Spleen (tissue), 7 donors: ENCODE measurements at regions not wholly inside any gene's neighbourhood (a gene's known extent, or its start where the extent isn't known, plus 50 kb on each side); places are given as distances from the start of the nearest gene placed in this dataset.

Experiments used
- CTCF ChIP-seq, 11 experiments: fragments of 200-600 bp in 7 of 11; fragments of 450-650 bp in 4 of 11; sonication (generic) in 4 of 11; IDR thresholded peaks in 8 of 11; conservative IDR thresholded peaks in 3 of 11; 1 replicate in 7 of 11; 2 replicates in 4 of 11; pipeline versions ENCODE4 v1.4.0 to v1.8.0; 2016 to 2021; ENCODE audit warnings: antibody characterized with exemption in 11 of 11, inconsistent platforms in 4 of 11, mild to moderate bottlenecking in 1 of 11
- POLR2AphosphoS5 ChIP-seq, 3 donors: sonication (generic); formaldehyde crosslinking; IDR thresholded peaks; one replicate each; pipeline ENCODE4 v1.5.1; 2017; ENCODE audit warnings: antibody characterized with exemption in 3 of 3
- donor health status: DM: no; HTN: no; CAD: no; lungs with moderate emphysema.
- donor health status: DM: no; HTN: no; CAD: no.
- donor health status: DM: no; HTN: no; CAD: no.

DNA sequence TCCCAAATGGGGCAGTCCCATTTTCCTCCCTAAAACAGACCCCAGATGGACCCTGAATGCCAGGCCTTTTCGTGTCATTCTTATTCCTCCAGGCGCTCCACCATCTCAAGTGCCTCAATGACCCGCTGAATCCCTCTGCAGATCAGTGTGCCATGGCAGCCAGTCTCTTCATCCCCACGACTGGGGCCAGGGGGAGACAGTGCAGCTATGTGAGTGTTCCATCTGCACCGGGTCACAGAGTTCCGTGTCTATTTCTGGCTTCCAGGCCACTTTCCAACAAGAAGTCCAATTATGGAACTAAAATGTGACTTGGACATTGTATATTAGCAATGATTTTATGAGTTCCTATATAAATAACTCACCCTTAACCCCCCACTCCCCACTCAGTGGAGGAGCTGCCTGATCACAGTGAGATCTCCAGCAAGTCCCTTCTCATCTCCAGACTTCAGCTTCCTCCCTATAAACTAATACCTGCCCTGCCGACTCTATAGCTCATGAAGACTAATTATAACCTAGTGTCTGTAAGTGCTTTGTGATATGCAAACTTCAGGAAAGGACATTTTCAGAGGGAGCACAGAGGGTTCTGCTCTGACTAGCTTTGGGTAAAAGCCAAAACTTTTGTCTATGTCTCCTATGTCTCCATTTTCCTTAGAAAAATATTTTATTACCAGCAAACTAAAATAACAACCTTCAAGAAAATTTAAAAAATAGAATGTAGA, 56.3 kb upstream of the NFASC start:
- TF ChIP-seq CTCF (IDR thresholded peaks at IDR 0.05 in 8 of 11, conservative IDR thresholded peaks at IDR 0.05 in 3 of 11) (no peak), POLR2AphosphoS5 (IDR thresholded peaks at IDR 0.05) (no peak)
